NT2/D1 (cell line): ENCODE measurements at regions not wholly inside any gene's neighbourhood (a gene's known extent, or its start where the extent isn't known, plus 50 kb on each side); places are given as distances from the start of the nearest gene placed in this dataset.

Source experiments
- SUZ12 ChIP-seq: IDR thresholded peaks from 2 replicates; pipeline ENCODE4 v1.6.1; 2011; ENCODE audit not compliant: insufficient read length, insufficient read depth; ENCODE audit errors: extremely low read depth
- YY1 ChIP-seq: IDR thresholded peaks from 2 replicates; pipeline ENCODE4 v1.6.1; 2011; ENCODE audit not compliant: insufficient read length, insufficient read depth
- ZNF274 ChIP-seq: IDR thresholded peaks from 2 replicates; pipeline ENCODE4 v1.6.1; 2011; ENCODE audit warnings: mild to moderate bottlenecking, low read depth, low read length

DNA sequence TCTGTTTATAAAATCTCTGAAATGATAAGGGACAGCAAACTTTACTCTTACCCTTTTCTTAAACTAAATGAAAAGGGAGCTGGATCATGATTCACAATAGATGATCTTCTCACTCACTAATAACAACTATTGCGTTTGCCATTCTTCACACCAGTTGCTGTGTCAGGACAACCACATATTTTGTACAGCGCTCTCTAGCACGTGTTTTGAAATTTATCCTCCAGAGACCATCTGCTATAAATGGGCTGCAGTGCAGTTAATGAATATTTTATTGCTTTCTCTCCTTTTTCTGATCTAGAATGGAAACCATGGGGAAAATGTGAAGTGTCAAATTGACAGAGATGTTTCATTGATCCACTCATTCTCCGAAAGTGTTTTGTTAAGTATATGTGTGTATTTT is 258.4 kb upstream of the CCNH start:
- no peak for TF ChIP-seq ZNF274
- no peak for TF ChIP-seq SUZ12
- no peak for TF ChIP-seq YY1
